Panc1 (cell line): ENCODE measurements at regions not wholly inside any gene's neighbourhood (a gene's known extent, or its start where the extent isn't known, plus 50 kb on each side); places are given as distances from the start of the nearest gene placed in this dataset.

ENCODE experiments used
- ATAC-seq: fragments of 200-7000 bp; cut with Tn5 transposase; 2 replicates; pipeline ENCODE4 v1.9.1; 2020; ENCODE audit warnings: mild to moderate bottlenecking, moderate library complexity
- BruUV-seq: library from RNA; stranded (reverse); fragments of 400-500 nt; replicated peaks from 2 replicates; lab custom pipeline; 2021; lab: Mats Ljungman, UMichigan
- CTCF ChIA-PET: fragments of 300-600 bp; sonication (Branson Sonifier 250); formaldehyde crosslinking; loops from one replicate; lab custom pipeline; 2022; ENCODE audit warnings: antibody characterized with exemption; lab: Charles Lee
- POLR2A ChIA-PET: fragments of 300-600 bp; sonication (Branson Sonifier 250); formaldehyde crosslinking; loops from one replicate; lab custom pipeline; 2022; ENCODE audit warnings: antibody characterized with exemption; lab: Charles Lee
- DNase-seq: peaks from one replicate; pipeline ENCODE4 v3.0.0-alpha.2; 2010; ENCODE audit warnings: low read depth, low spot score
- H3K27ac ChIP-seq: 2 replicates; pipeline ENCODE4 v1.5.1; 2011; ENCODE audit warnings: mild to moderate bottlenecking, low read length, inconsistent platforms
- H3K27me3 ChIP-seq: fragments of 200-500 bp; sonication (Bioruptor generic); 2 replicates; pipeline ENCODE4 v1.6.0; 2014; ENCODE audit warnings: low read length, inconsistent platforms; ENCODE audit not compliant: control insufficient read depth, insufficient read depth
- H3K36me3 ChIP-seq: fragments of 200-500 bp; sonication (Bioruptor generic); 2 replicates; pipeline ENCODE4 v1.5.1; 2014; ENCODE audit warnings: inconsistent platforms, mild to moderate bottlenecking, low read length, moderate library complexity; ENCODE audit not compliant: control insufficient read depth, insufficient read depth
- H3K4me1 ChIP-seq: 2 replicates; pipeline ENCODE4 v1.5.1; 2011; ENCODE audit warnings: inconsistent platforms, mild to moderate bottlenecking, low read length, moderate library complexity; ENCODE audit not compliant: control insufficient read depth, insufficient read depth
- H3K4me3 ChIP-seq, 2 experiments: 2 replicates each; pipeline ENCODE4 v1.5.1; 2011 to 2012; ENCODE audit warnings: low read depth in 2 of 2, low read length in 2 of 2, mild to moderate bottlenecking in 2 of 2, inconsistent platforms in 1 of 2, moderate library complexity in 1 of 2
- H3K9me3 ChIP-seq: fragments of 200-500 bp; sonication (Bioruptor generic); 2 replicates; pipeline ENCODE4 v1.5.1; 2014; ENCODE audit warnings: low read depth, mild to moderate bottlenecking, inconsistent platforms, low read length, moderate library complexity; ENCODE audit not compliant: control insufficient read depth, insufficient read depth
- CTCF ChIP-seq: fragments of 450-650 bp; IDR thresholded peaks from 2 replicates; pipeline ENCODE4 v1.5.1; 2017; ENCODE audit warnings: mild to moderate bottlenecking
- POLR2AphosphoS5 ChIP-seq: IDR thresholded peaks from 2 replicates; pipeline ENCODE4 v1.6.1; 2012; ENCODE audit warnings: mild to moderate bottlenecking, low read depth, low read length, moderate library complexity
- REST ChIP-seq, 2 experiments: IDR thresholded peaks; 2 replicates each; pipeline ENCODE4 v1.6.1; 2011 to 2012; ENCODE audit warnings: low read depth in 2 of 2, control low read depth in 1 of 2, low read length in 1 of 2, mild to moderate bottlenecking in 1 of 2, moderate library complexity in 1 of 2; ENCODE audit not compliant: insufficient read depth in 1 of 2
- SIN3A ChIP-seq: IDR thresholded peaks from 2 replicates; pipeline ENCODE4 v1.6.1; 2012; ENCODE audit warnings: low read depth, mild to moderate bottlenecking, low read length, moderate library complexity, borderline replicate concordance; ENCODE audit not compliant: insufficient read depth
- TCF7L2 ChIP-seq: IDR thresholded peaks from 2 replicates; pipeline ENCODE4 v1.6.1; 2011; ENCODE audit warnings: mild to moderate bottlenecking, low read depth, low read length, inconsistent platforms
- in situ Hi-C: cut with HindIII; loops from 2 replicates; pipeline ENCODE4 v1.10.0; 2016; ENCODE audit warnings: low sequenced_read_pairs, low pct_unique_long_range_greater_than_20kb
- intact Hi-C: fragments of 100-400 bp; cut with micrococcal nuclease; formaldehyde crosslinking; loops from one replicate; pipeline ENCODE4 v1.10.0; 2022; ENCODE audit not compliant: unreplicated experiment

- no peak for ATAC-seq
- DNase-seq = no peak
- in situ Hi-C loops (no loop called here), intact Hi-C loops (no loop called here)
- H3K4me3 ChIP-seq = no peak overlapping the region
- H3K4me1 ChIP-seq = no peaks in the 10 kb centered on the region
- no peak for TF ChIP-seq SIN3A
- no peaks in the 10 kb centered on the region; the same call in 1 of the 2 replicates for H3K27me3 ChIP-seq
- BruUV-seq = no TSS peak
- no peaks in the 10 kb centered on the region for H3K9me3 ChIP-seq
- ChIA-PET POLR2A (no interaction called here), CTCF (no interaction called here)
- H3K27ac ChIP-seq = no peak overlapping the region
- no peaks in the 10 kb centered on the region for H3K36me3 ChIP-seq
Measured at GRCh38 chr4:121217351-121217750, 53.2 kb upstream of the TNIP3 start.

- DNase-seq = no peak
- CTCF ChIA-PET = no interaction called here
- TF ChIP-seq CTCF (no peak), REST (IDR thresholded peaks at IDR 0.05; ENCODE audit: insufficient read depth in 1 of 2, low read depth in 2 of 2, low read length in 1 of 2) (no peak), TCF7L2 (no peak), POLR2AphosphoS5 (no peak), SIN3A (no peak)
- in situ Hi-C loops = no loop called here
- intact Hi-C loops = no loop called here
- Histone ChIP-seq H3K27me3 (no peaks in the 10 kb centered on the region; the same call in 1 of the 2 replicates), H3K27ac (no peak overlapping the region), H3K4me3 (no peak overlapping the region), H3K4me1 (no peaks in the 10 kb centered on the region), H3K36me3 (no peaks in the 10 kb centered on the region), H3K9me3 (no peaks in the 10 kb centered on the region)
- BruUV-seq = no TSS peak
- POLR2A ChIA-PET = no interaction called here
- no peak for ATAC-seq
Measured at GRCh38 chr4:121216461-121216860, 52.3 kb upstream of the TNIP3 start.

GRCh38 chr4:121213940-121214339 is 49.8 kb upstream of the TNIP3 start:
- Histone ChIP-seq H3K4me3 (no peak overlapping the region), H3K4me1 (no peaks in the 10 kb centered on the region), H3K9me3 (no peaks in the 10 kb centered on the region), H3K36me3 (no peaks in the 10 kb centered on the region), H3K27me3 (no peaks in the 10 kb centered on the region), H3K27ac (no peak overlapping the region)
- DNase-seq (no peak), ATAC-seq (no peak)
- no peak for TF ChIP-seq TCF7L2
- no peak for TF ChIP-seq CTCF
- no peak for TF ChIP-seq SIN3A
- no peak for TF ChIP-seq POLR2AphosphoS5
- no peak for TF ChIP-seq REST (IDR thresholded peaks at IDR 0.05; ENCODE audit: insufficient read depth in 1 of 2, low read depth in 2 of 2, low read length in 1 of 2)
- CTCF ChIA-PET = no interaction called here
- POLR2A ChIA-PET = no interaction called here
- in situ Hi-C loops = no loop called here
- no TSS peak for BruUV-seq
- intact Hi-C loops = no loop called here
